ENCODE measurements at regions not wholly inside any gene's neighbourhood (a gene's known extent, or its start where the extent isn't known, plus 50 kb on each side); places are given as distances from the start of the nearest gene placed in this dataset.

DNA sequence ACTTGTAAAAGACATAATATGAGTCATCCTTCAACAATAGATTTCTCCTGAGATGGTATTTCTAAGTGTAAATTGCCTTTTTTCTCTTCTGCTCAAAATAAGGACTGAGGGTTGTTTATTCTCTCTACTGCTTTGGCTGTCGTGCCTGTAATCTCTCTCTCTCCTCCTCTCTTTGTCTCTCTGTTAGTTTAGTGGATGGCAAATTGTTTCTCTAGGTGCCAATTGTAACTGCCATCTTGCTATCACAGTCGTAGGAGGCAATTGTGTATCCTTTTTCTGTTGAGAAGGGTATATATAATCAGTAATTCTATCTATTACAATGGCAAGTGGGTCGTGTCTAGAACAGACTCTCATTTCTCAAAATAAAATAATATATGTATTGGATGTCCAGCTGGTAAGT, 545.0 kb upstream of the FBXO33 start:
- TF ChIP-seq, protein P1, sequence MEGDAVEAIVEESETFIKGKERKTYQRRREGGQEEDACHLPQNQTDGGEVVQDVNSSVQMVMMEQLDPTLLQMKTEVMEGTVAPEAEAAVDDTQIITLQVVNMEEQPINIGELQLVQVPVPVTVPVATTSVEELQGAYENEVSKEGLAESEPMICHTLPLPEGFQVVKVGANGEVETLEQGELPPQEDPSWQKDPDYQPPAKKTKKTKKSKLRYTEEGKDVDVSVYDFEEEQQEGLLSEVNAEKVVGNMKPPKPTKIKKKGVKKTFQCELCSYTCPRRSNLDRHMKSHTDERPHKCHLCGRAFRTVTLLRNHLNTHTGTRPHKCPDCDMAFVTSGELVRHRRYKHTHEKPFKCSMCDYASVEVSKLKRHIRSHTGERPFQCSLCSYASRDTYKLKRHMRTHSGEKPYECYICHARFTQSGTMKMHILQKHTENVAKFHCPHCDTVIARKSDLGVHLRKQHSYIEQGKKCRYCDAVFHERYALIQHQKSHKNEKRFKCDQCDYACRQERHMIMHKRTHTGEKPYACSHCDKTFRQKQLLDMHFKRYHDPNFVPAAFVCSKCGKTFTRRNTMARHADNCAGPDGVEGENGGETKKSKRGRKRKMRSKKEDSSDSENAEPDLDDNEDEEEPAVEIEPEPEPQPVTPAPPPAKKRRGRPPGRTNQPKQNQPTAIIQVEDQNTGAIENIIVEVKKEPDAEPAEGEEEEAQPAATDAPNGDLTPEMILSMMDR (conservative IDR thresholded peaks at IDR 0.05; ENCODE audit: low read depth in 2 of 2) = no peak
- TF ChIP-seq POLR2AphosphoS5 (IDR thresholded peaks at IDR 0.05; ENCODE audit: low read depth) (no peak), EZH2 (IDR thresholded peaks at IDR 0.05; ENCODE audit: low read depth, unreplicated experiment) (no peak), EZH2phosphoT487 (IDR thresholded peaks at IDR 0.05; ENCODE audit: unreplicated experiment) (no peak), CREB1 (CRISPR knock-in tag; IDR thresholded peaks at IDR 0.05; ENCODE audit: low read depth) (no peak), JUNB (IDR thresholded peaks at IDR 0.05; ENCODE audit: unreplicated experiment) (no peak), STAT1 (IDR thresholded peaks at IDR 0.05; ENCODE audit: unreplicated experiment) (no peak)
- TF ChIP-seq, protein P2, sequence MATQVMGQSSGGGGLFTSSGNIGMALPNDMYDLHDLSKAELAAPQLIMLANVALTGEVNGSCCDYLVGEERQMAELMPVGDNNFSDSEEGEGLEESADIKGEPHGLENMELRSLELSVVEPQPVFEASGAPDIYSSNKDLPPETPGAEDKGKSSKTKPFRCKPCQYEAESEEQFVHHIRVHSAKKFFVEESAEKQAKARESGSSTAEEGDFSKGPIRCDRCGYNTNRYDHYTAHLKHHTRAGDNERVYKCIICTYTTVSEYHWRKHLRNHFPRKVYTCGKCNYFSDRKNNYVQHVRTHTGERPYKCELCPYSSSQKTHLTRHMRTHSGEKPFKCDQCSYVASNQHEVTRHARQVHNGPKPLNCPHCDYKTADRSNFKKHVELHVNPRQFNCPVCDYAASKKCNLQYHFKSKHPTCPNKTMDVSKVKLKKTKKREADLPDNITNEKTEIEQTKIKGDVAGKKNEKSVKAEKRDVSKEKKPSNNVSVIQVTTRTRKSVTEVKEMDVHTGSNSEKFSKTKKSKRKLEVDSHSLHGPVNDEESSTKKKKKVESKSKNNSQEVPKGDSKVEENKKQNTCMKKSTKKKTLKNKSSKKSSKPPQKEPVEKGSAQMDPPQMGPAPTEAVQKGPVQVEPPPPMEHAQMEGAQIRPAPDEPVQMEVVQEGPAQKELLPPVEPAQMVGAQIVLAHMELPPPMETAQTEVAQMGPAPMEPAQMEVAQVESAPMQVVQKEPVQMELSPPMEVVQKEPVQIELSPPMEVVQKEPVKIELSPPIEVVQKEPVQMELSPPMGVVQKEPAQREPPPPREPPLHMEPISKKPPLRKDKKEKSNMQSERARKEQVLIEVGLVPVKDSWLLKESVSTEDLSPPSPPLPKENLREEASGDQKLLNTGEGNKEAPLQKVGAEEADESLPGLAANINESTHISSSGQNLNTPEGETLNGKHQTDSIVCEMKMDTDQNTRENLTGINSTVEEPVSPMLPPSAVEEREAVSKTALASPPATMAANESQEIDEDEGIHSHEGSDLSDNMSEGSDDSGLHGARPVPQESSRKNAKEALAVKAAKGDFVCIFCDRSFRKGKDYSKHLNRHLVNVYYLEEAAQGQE (IDR thresholded peaks at IDR 0.05; ENCODE audit: unreplicated experiment) = no peak
- TF ChIP-seq, protein P3, sequence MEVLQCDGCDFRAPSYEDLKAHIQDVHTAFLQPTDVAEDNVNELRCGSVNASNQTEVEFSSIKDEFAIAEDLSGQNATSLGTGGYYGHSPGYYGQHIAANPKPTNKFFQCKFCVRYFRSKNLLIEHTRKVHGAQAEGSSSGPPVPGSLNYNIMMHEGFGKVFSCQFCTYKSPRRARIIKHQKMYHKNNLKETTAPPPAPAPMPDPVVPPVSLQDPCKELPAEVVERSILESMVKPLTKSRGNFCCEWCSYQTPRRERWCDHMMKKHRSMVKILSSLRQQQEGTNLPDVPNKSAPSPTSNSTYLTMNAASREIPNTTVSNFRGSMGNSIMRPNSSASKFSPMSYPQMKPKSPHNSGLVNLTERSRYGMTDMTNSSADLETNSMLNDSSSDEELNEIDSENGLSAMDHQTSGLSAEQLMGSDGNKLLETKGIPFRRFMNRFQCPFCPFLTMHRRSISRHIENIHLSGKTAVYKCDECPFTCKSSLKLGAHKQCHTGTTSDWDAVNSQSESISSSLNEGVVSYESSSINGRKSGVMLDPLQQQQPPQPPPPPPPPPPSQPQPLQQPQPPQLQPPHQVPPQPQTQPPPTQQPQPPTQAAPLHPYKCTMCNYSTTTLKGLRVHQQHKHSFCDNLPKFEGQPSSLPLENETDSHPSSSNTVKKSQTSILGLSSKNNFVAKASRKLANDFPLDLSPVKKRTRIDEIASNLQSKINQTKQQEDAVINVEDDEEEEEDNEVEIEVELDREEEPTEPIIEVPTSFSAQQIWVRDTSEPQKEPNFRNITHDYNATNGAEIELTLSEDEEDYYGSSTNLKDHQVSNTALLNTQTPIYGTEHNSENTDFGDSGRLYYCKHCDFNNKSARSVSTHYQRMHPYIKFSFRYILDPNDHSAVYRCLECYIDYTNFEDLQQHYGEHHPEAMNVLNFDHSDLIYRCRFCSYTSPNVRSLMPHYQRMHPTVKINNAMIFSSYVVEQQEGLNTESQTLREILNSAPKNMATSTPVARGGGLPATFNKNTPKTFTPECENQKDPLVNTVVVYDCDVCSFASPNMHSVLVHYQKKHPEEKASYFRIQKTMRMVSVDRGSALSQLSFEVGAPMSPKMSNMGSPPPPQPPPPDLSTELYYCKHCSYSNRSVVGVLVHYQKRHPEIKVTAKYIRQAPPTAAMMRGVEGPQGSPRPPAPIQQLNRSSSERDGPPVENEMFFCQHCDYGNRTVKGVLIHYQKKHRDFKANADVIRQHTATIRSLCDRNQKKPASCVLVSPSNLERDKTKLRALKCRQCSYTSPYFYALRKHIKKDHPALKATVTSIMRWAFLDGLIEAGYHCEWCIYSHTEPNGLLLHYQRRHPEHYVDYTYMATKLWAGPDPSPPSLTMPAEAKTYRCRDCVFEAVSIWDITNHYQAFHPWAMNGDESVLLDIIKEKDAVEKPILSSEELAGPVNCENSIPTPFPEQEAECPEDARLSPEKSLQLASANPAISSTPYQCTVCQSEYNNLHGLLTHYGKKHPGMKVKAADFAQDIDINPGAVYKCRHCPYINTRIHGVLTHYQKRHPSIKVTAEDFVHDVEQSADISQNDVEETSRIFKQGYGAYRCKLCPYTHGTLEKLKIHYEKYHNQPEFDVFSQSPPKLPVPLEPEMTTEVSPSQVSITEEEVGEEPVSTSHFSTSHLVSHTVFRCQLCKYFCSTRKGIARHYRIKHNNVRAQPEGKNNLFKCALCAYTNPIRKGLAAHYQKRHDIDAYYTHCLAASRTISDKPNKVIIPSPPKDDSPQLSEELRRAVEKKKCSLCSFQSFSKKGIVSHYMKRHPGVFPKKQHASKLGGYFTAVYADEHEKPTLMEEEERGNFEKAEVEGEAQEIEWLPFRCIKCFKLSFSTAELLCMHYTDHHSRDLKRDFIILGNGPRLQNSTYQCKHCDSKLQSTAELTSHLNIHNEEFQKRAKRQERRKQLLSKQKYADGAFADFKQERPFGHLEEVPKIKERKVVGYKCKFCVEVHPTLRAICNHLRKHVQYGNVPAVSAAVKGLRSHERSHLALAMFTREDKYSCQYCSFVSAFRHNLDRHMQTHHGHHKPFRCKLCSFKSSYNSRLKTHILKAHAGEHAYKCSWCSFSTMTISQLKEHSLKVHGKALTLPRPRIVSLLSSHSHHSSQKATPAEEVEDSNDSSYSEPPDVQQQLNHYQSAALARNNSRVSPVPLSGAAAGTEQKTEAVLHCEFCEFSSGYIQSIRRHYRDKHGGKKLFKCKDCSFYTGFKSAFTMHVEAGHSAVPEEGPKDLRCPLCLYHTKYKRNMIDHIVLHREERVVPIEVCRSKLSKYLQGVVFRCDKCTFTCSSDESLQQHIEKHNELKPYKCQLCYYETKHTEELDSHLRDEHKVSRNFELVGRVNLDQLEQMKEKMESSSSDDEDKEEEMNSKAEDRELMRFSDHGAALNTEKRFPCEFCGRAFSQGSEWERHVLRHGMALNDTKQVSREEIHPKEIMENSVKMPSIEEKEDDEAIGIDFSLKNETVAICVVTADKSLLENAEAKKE (CRISPR knock-in tag; IDR thresholded peaks at IDR 0.05) = no peak
- TF ChIP-seq, protein P4, sequence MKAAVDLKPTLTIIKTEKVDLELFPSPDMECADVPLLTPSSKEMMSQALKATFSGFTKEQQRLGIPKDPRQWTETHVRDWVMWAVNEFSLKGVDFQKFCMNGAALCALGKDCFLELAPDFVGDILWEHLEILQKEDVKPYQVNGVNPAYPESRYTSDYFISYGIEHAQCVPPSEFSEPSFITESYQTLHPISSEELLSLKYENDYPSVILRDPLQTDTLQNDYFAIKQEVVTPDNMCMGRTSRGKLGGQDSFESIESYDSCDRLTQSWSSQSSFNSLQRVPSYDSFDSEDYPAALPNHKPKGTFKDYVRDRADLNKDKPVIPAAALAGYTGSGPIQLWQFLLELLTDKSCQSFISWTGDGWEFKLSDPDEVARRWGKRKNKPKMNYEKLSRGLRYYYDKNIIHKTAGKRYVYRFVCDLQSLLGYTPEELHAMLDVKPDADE (IDR thresholded peaks at IDR 0.05) = no peak

Measured in GM23338 (cell line).